ENCODE measurements at regions not wholly inside any gene's neighbourhood (a gene's known extent, or its start where the extent isn't known, plus 50 kb on each side); places are given as distances from the start of the nearest gene placed in this dataset.

GRCh38 chr20:54364919-54365318 is 110.5 kb upstream of the DOK5 start:
- DNase-seq: no peak

- DNase-seq: no peak
Observed at GRCh38 chr20:54366669-54367344, 108.6 kb upstream of the DOK5 start.

- DNase-seq: no peak
Observed at GRCh38 chr20:54368570-54368969, 106.8 kb upstream of the DOK5 start.

GRCh38 chr20:54372313-54372712 is 103.1 kb upstream of the DOK5 start:
- no peak for DNase-seq

GRCh38 chr20:54377992-54378773 is 97.2 kb upstream of the DOK5 start:
- no peak for DNase-seq

GRCh38 chr20:54379893-54380584 is 95.4 kb upstream of the DOK5 start:
- no peak for DNase-seq

GRCh38 chr20:54382419-54382818 is 93.0 kb upstream of the DOK5 start:
- DNase-seq: no peak

- DNase-seq: no peak
Observed at GRCh38 chr20:54385746-54386145, 89.6 kb upstream of the DOK5 start.

- DNase-seq: no peak
Observed at GRCh38 chr20:54389596-54390280, 85.7 kb upstream of the DOK5 start.

- no peak for DNase-seq
Observed at GRCh38 chr20:54397292-54398140, 77.9 kb upstream of the DOK5 start.

- DNase-seq: no peak
Observed at GRCh38 chr20:54398814-54399213, 76.6 kb upstream of the DOK5 start.

- DNase-seq: no peak
Observed at GRCh38 chr20:54405540-54405939, 69.9 kb upstream of the DOK5 start.

- no peak for DNase-seq
Observed at GRCh38 chr20:54407459-54407858, 67.9 kb upstream of the DOK5 start.

- DNase-seq: no peak
Observed at GRCh38 chr20:54415967-54416366, 59.4 kb upstream of the DOK5 start.

- DNase-seq: no peak
Observed at GRCh38 chr20:54416770-54417169, 58.6 kb upstream of the DOK5 start.

- DNase-seq: no peak
Observed at GRCh38 chr20:54419531-54419930, 55.9 kb upstream of the DOK5 start.

All from suppressor macrophage (primary cell).